ENCODE measurements at regions not wholly inside any gene's neighbourhood (a gene's known extent, or its start where the extent isn't known, plus 50 kb on each side); places are given as distances from the start of the nearest gene placed in this dataset.

GRCh38 chr5:167271081-167271480 is 1020.4 kb upstream of the WWC1 start:
- DNase-seq, result no peak
- Histone ChIP-seq H3K36me3 (replicated peaks in 1 of 2; ENCODE audit: insufficient read depth in 1 of 2, low read depth in 2 of 2) (no peaks in the 10 kb centered on the region), H3K4me1 (no peaks in the 10 kb centered on the region), H3K4me3 (no peak overlapping the region), H3K9me3 (no peaks in the 10 kb centered on the region), H3K27ac (no peak overlapping the region), H3K27me3 (no peaks in the 10 kb centered on the region)
- no peak for ATAC-seq
- 82 to 84% methylated on average over 3 of the region's 3 CpGs for WGBS, 2 donors
- intact Hi-C loops (cut with DNase I), result no loop called here
- TF ChIP-seq CTCF (IDR thresholded peaks at IDR 0.05), result no peak

DNA sequence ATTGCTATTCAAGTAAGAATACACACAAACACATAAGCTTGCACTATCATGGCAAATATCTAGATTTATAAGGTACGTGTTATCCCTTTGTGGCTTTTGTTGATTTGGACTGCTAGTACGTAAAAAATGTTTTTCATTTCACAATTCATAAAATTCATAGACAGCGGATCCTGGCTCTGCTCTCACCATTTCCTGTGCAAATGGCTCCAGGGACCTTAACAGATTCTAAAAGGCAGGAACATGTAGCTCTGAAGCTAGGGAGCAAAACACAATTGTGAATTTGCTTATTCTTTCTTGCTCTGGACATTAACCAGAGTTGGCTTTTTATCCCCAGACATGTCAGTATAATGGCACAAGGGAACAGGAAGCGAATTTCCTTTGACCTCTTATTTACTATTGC is 1019.9 kb upstream of the WWC1 start:
- Histone ChIP-seq H3K36me3 (replicated peaks in 1 of 2; ENCODE audit: insufficient read depth in 1 of 2, low read depth in 2 of 2) (no peaks in the 10 kb centered on the region), H3K27me3 (no peaks in the 10 kb centered on the region), H3K27ac (no peak overlapping the region), H3K4me1 (no peaks in the 10 kb centered on the region), H3K4me3 (no peak overlapping the region), H3K9me3 (no peaks in the 10 kb centered on the region)
- 71 to 80% methylated on average over 4 of the region's 4 CpGs for WGBS, 2 donors
- no peak for TF ChIP-seq CTCF (IDR thresholded peaks at IDR 0.05)
- no peak for TF ChIP-seq POLR2A (IDR thresholded peaks at IDR 0.05)
- no peak for ATAC-seq
- no peak for DNase-seq
- intact Hi-C loops (cut with DNase I), result no loop called here

DNA sequence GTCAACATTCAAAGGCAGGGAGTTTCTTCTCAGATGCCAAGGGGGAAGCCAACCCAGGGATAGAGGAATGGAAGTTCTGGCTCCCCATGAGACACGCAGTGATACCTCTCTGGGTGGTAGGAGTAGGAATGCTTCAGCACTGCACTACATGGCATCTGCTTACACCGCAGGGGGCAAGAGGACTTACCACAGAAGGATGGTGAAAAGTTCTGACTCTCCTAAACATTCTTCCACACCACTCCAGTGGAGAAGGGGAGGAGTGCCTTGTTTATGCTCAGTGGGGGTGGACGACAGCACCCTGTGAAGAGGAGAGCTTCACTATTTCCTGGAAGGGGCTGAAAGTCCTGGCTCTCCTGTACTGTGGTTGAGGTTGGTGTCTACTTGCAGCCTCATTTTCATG is 1011.3 kb upstream of the WWC1 start:
- WGBS, 2 donors, result 65 to 86% methylated on average over 3 of the region's 3 CpGs
- ATAC-seq (no peak), DNase-seq (no peak)
- Histone ChIP-seq H3K9me3 (no peaks in the 10 kb centered on the region), H3K27ac (no peak overlapping the region), H3K27me3 (no peaks in the 10 kb centered on the region), H3K4me1 (no peaks in the 10 kb centered on the region), H3K36me3 (replicated peaks in 1 of 2; ENCODE audit: insufficient read depth in 1 of 2, low read depth in 2 of 2) (no peaks in the 10 kb centered on the region), H3K4me3 (no peak overlapping the region)
- TF ChIP-seq CTCF (IDR thresholded peaks at IDR 0.05) (no peak), POLR2A (IDR thresholded peaks at IDR 0.05) (no peak)
- intact Hi-C loops (cut with DNase I), result no loop called here

- intact Hi-C loops (cut with DNase I), result no loop called here
- H3K27ac ChIP-seq, result no peak overlapping the region
- WGBS, 2 donors, result 88 to 94% methylated on average over 3 of the region's 3 CpGs
- ATAC-seq (no peak), DNase-seq (no peak)
- no peak overlapping the region for H3K4me3 ChIP-seq
- H3K4me1 ChIP-seq, result no peaks in the 10 kb centered on the region
- no peaks in the 10 kb centered on the region for H3K36me3 ChIP-seq (replicated peaks in 1 of 2; ENCODE audit: insufficient read depth in 1 of 2, low read depth in 2 of 2)
- no peaks in the 10 kb centered on the region for H3K27me3 ChIP-seq
- TF ChIP-seq CTCF (IDR thresholded peaks at IDR 0.05) (no peak), POLR2A (IDR thresholded peaks at IDR 0.05) (no peak)
- H3K9me3 ChIP-seq, result no peaks in the 10 kb centered on the region
These were observed 1009.5 kb upstream of the WWC1 start for GRCh38 chr5:167281925-167282324.

DNA sequence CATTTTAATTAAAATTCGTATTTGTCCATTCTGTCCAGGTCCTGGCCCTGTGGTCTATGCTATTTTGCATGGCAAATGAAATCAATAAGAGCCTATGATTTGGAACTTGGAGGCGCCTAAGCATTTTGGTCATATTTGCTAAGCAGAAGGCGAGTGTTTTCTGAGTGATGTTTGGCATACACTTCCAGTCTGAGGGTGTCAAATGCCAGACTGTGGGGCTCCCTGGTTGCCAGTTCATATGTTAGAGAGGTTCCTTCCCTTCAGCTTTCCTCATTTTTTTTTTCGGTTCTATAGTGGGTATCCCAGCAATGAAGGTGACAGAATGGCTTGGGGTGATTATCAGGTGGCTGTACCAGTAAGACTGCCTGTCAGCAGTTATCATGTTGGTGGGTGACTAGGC is 1007.8 kb upstream of the WWC1 start:
- DNase-seq (no peak), ATAC-seq (no peak)
- intact Hi-C loops (cut with DNase I), result no loop called here
- TF ChIP-seq POLR2A (IDR thresholded peaks at IDR 0.05), result no peak
- TF ChIP-seq CTCF (IDR thresholded peaks at IDR 0.05), result no peak
- H3K4me1 ChIP-seq, result no peaks in the 10 kb centered on the region
- no peaks in the 10 kb centered on the region for H3K27me3 ChIP-seq
- no peak overlapping the region for H3K27ac ChIP-seq
- WGBS, 2 donors, result 59 to 67% methylated on average over 4 of the region's 4 CpGs
- no peaks in the 10 kb centered on the region for H3K9me3 ChIP-seq
- no peak overlapping the region for H3K4me3 ChIP-seq
- H3K36me3 ChIP-seq (replicated peaks in 1 of 2; ENCODE audit: insufficient read depth in 1 of 2, low read depth in 2 of 2), result no peaks in the 10 kb centered on the region
